Lower leg skin (tissue), 3 donors: ENCODE measurements at regions not wholly inside any gene's neighbourhood (a gene's known extent, or its start where the extent isn't known, plus 50 kb on each side); places are given as distances from the start of the nearest gene placed in this dataset.

Experiments
- POLR2A ChIP-seq, 2 donors: fragments of 450-650 bp; IDR thresholded peaks; one replicate each; pipeline ENCODE4 v1.6.1; 2016 to 2017; ENCODE audit warnings: antibody characterized with exemption in 2 of 2, mild to moderate bottlenecking in 1 of 2, moderate library complexity in 1 of 2
- TF ChIP-seq, protein P1 (sequence below), 3 donors: fragments of 450-650 bp; IDR thresholded peaks; one replicate each; pipeline ENCODE4 v1.5.1; 2016; ENCODE audit warnings: antibody characterized with exemption in 3 of 3, mild to moderate bottlenecking in 3 of 3, moderate library complexity in 2 of 3

GRCh38 chr4:103292373-103292772, 94.2 kb upstream of the CENPE start:
- TF ChIP-seq, protein P1, sequence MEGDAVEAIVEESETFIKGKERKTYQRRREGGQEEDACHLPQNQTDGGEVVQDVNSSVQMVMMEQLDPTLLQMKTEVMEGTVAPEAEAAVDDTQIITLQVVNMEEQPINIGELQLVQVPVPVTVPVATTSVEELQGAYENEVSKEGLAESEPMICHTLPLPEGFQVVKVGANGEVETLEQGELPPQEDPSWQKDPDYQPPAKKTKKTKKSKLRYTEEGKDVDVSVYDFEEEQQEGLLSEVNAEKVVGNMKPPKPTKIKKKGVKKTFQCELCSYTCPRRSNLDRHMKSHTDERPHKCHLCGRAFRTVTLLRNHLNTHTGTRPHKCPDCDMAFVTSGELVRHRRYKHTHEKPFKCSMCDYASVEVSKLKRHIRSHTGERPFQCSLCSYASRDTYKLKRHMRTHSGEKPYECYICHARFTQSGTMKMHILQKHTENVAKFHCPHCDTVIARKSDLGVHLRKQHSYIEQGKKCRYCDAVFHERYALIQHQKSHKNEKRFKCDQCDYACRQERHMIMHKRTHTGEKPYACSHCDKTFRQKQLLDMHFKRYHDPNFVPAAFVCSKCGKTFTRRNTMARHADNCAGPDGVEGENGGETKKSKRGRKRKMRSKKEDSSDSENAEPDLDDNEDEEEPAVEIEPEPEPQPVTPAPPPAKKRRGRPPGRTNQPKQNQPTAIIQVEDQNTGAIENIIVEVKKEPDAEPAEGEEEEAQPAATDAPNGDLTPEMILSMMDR (IDR thresholded peaks at IDR 0.05), result no peak
- TF ChIP-seq POLR2A (IDR thresholded peaks at IDR 0.05), result no peak
